A549 (cell line): ENCODE measurements at regions not wholly inside any gene's neighbourhood (a gene's known extent, or its start where the extent isn't known, plus 50 kb on each side); places are given as distances from the start of the nearest gene placed in this dataset.
A peak's percentile ranks its signal among the peaks of the same experiment; 100 is the strongest.

Experiments used
- ATAC-seq, 2 experiments: fragments of 200-7000 bp in 1 of 2; fragments of >200 bp in 1 of 2; cut with Nextera tagmentation in 1 of 2; cut with Tn5 transposase in 1 of 2; 3 replicates each; pipeline versions ENCODE4 v1.8.0 to v1.9.1; 2018 to 2020; ENCODE audit warnings: mild to moderate bottlenecking in 1 of 2, moderate library complexity in 1 of 2
- CTCF ChIA-PET: fragments of 300-600 bp; sonication (Branson Sonifier 250); formaldehyde crosslinking; extraction: SDS; loops from one replicate; lab custom pipeline; 2021; ENCODE audit warnings: antibody characterized with exemption, inconsistent platforms; lab: Yijun Ruan, JAX
- POLR2A ChIA-PET: fragments of 350-600 bp; formaldehyde crosslinking; extraction: SDS; loops from one replicate; lab custom pipeline; 2021; ENCODE audit warnings: antibody characterized with exemption, inconsistent platforms; lab: Yijun Ruan, JAX
- DNase-seq, 2 experiments: peaks; one replicate each; pipeline versions ENCODE4 v3.0.0 to v3.0.0-alpha.2; 2011 to 2016; ENCODE audit warnings: low read depth in 1 of 2, low spot score in 1 of 2
- FAIRE-seq: peaks from 2 replicates; lab custom pipeline; 2011; peaks lifted over from hg19 to GRCh38; lab: Jason Lieb, UNC
- H3K27ac ChIP-seq, 2 experiments: fragments of >200 bp; sonication (Bioruptor Twin); formaldehyde crosslinking; 3 replicates each; pipeline ENCODE4 v1.5.1; 2016 to 2017
- H3K4me1 ChIP-seq: fragments of >200 bp; sonication (Bioruptor Twin); formaldehyde crosslinking; 3 replicates; pipeline ENCODE4 v1.6.1; 2016
- H3K4me2 ChIP-seq: fragments of >200 bp; sonication (Bioruptor Twin); formaldehyde crosslinking; 3 replicates; pipeline ENCODE4 v1.6.1; 2016
- H3K4me3 ChIP-seq: fragments of >200 bp; sonication (Bioruptor Twin); formaldehyde crosslinking; 3 replicates; pipeline ENCODE4 v1.5.1; 2016
- H3K9me3 ChIP-seq: fragments of >200 bp; sonication (Bioruptor Twin); formaldehyde crosslinking; 3 replicates; pipeline ENCODE4 v1.6.1; 2016
- BHLHE40 ChIP-seq: IDR thresholded peaks from 2 replicates; pipeline ENCODE4 v1.6.1; 2012; ENCODE audit warnings: low read depth, low read length, inconsistent platforms
- CBX2 ChIP-seq: fragments of 200-600 bp; sonication (generic); IDR thresholded peaks from 2 replicates; pipeline ENCODE4 v1.6.1; 2016; ENCODE audit warnings: low read depth, mild to moderate bottlenecking, borderline replicate concordance
- CBX8 ChIP-seq: fragments of 200-600 bp; sonication (generic); IDR thresholded peaks from 2 replicates; pipeline ENCODE4 v1.6.1; 2016
- EHF ChIP-seq: fragments of 250-450 bp; sonication (Bioruptor Pico); IDR thresholded peaks from 2 replicates; pipeline ENCODE4 v1.5.0; 2020; ENCODE audit warnings: mild to moderate bottlenecking
- EP300 ChIP-seq, 2 experiments: fragments of >200 bp; sonication (Bioruptor Twin); formaldehyde crosslinking; IDR thresholded peaks; 2 replicates in 1 of 2; 3 replicates in 1 of 2; pipeline ENCODE4 v1.6.1; 2016 to 2017
- ESRRA ChIP-seq: fragments of 150-350 bp; IDR thresholded peaks from 2 replicates; pipeline ENCODE4 v1.6.1; 2014; ENCODE audit warnings: mild to moderate bottlenecking, low read length, borderline replicate concordance
- FOSB ChIP-seq: fragments of 250-450 bp; sonication (Bioruptor Pico); IDR thresholded peaks from 2 replicates; pipeline ENCODE4 v1.5.0; 2020; ENCODE audit warnings: mild to moderate bottlenecking, moderate library complexity
- FOSL2 ChIP-seq, 2 experiments: fragments of 450-650 bp in 1 of 2; fragments of >200 bp in 1 of 2; sonication (Bioruptor Twin) in 1 of 2; formaldehyde crosslinking; IDR thresholded peaks; 2 replicates each; pipeline versions ENCODE4 v1.5.0 to v1.6.1; 2016 to 2020; ENCODE audit warnings: mild to moderate bottlenecking in 1 of 2, moderate library complexity in 1 of 2
- HDAC2 ChIP-seq: fragments of 200-600 bp; sonication (generic); IDR thresholded peaks from 2 replicates; pipeline ENCODE4 v1.6.1; 2016
- HOXB5 ChIP-seq: fragments of 250-450 bp; sonication (Bioruptor Pico); IDR thresholded peaks from 2 replicates; pipeline ENCODE4 v1.5.0; 2020; ENCODE audit warnings: mild to moderate bottlenecking, moderate library complexity
- KDM1A ChIP-seq: fragments of 200-600 bp; sonication (generic); IDR thresholded peaks from 2 replicates; pipeline ENCODE4 v1.6.1; 2016; ENCODE audit warnings: low read depth, mild to moderate bottlenecking
- KDM5A ChIP-seq: fragments of 200-600 bp; sonication (generic); IDR thresholded peaks from 2 replicates; pipeline ENCODE4 v1.6.1; 2016; ENCODE audit warnings: antibody characterized with exemption, mild to moderate bottlenecking
- MYC ChIP-seq: IDR thresholded peaks from 2 replicates; pipeline ENCODE4 v1.6.1; 2012; ENCODE audit warnings: mild to moderate bottlenecking, inconsistent platforms, low read length, improper control_type of control experiment, borderline replicate concordance
- NR3C1 ChIP-seq: fragments of >200 bp; sonication (Bioruptor Twin); formaldehyde crosslinking; IDR thresholded peaks from 3 replicates; pipeline ENCODE4 v1.6.1; 2017
- PBX3 ChIP-seq: IDR thresholded peaks from 2 replicates; pipeline ENCODE4 v1.6.1; 2012
- PHF8 ChIP-seq: fragments of 200-600 bp; sonication (generic); IDR thresholded peaks from 2 replicates; pipeline ENCODE4 v1.6.1; 2016; ENCODE audit warnings: low read depth, mild to moderate bottlenecking, antibody characterized with exemption, moderate library complexity, borderline replicate concordance
- POLR2AphosphoS2 ChIP-seq: conservative IDR thresholded peaks from 2 replicates; pipeline ENCODE4 v1.6.1; 2012; ENCODE audit warnings: low read length, improper control_type of control experiment, inconsistent platforms
- RAD21 ChIP-seq, 2 experiments: fragments of >200 bp in 1 of 2; sonication (Bioruptor Twin) in 1 of 2; formaldehyde crosslinking in 1 of 2; IDR thresholded peaks in 1 of 2; conservative IDR thresholded peaks in 1 of 2; 2 replicates in 1 of 2; 3 replicates in 1 of 2; pipeline ENCODE4 v1.6.1; 2012 to 2018; ENCODE audit warnings: inconsistent platforms in 1 of 2
- RCOR1 ChIP-seq: fragments of 150-350 bp; IDR thresholded peaks from 2 replicates; pipeline ENCODE4 v1.6.1; 2014; ENCODE audit warnings: antibody characterized with exemption, low read length, low read depth
- RNF2 ChIP-seq: fragments of 200-600 bp; sonication (generic); IDR thresholded peaks from 2 replicates; pipeline ENCODE4 v1.6.1; 2016; ENCODE audit warnings: low read depth, mild to moderate bottlenecking, antibody characterized with exemption, moderate library complexity, borderline replicate concordance
- SREBF2 ChIP-seq: fragments of 450-650 bp; IDR thresholded peaks from 2 replicates; pipeline ENCODE4 v1.6.1; 2014; ENCODE audit warnings: mild to moderate bottlenecking, moderate library complexity
- ZC3H11A ChIP-seq: fragments of 450-650 bp; IDR thresholded peaks from 2 replicates; pipeline ENCODE4 v1.6.1; 2014; ENCODE audit warnings: antibody characterized with exemption, mild to moderate bottlenecking
- ZFP36 ChIP-seq: fragments of 450-650 bp; IDR thresholded peaks from 2 replicates; pipeline ENCODE4 v1.6.1; 2014; ENCODE audit warnings: borderline replicate concordance; ENCODE audit not compliant: partially characterized antibody
- ZSCAN20 ChIP-seq: fragments of 250-450 bp; sonication (Bioruptor Pico); IDR thresholded peaks from 2 replicates; pipeline ENCODE4 v1.8.0; 2022; ENCODE audit warnings: mild to moderate bottlenecking, moderate library complexity
- WGBS: methylation state at CpG from one replicate; pipeline ENCODE4 v1.1.6; 2017; ENCODE audit errors: missing lambda C conversion rate; 5-methylcytosine and 5-hydroxymethylcytosine counted together
- TF ChIP-seq, protein P1 (sequence below): fragments of >200 bp; sonication (Bioruptor Twin); formaldehyde crosslinking; IDR thresholded peaks from 3 replicates; pipeline ENCODE4 v1.5.1; 2016
- TF ChIP-seq, protein P2 (sequence below): fragments of >200 bp; sonication (Bioruptor Twin); formaldehyde crosslinking; IDR thresholded peaks from 3 replicates; pipeline ENCODE4 v1.6.1; 2016

GRCh38 chr10:28733245-28733644 lies 55.9 kb downstream of the BAMBI start:
- Histone ChIP-seq H3K9me3 (peaks cover 7% of the 10 kb centered on the region), H3K4me2 (no peak overlapping the region), H3K4me1 (peaks cover 14% of the 10 kb centered on the region; the same call in 2 of the 3 replicates), H3K27ac (no peak overlapping the region), H3K4me3 (no peak overlapping the region)
- ChIA-PET CTCF (no interaction called here), POLR2A (no interaction called here)
- no peak for ATAC-seq
- DNase-seq = no peak
- no peak for FAIRE-seq
- no peak for TF ChIP-seq KDM1A
- TF ChIP-seq HDAC2 = no peak
- no peak for TF ChIP-seq CBX8
- TF ChIP-seq RAD21 (conservative IDR thresholded peaks at IDR 0.05 in 1 of 2, IDR thresholded peaks at IDR 0.05 in 1 of 2) = no peak
- TF ChIP-seq PBX3 = no peak
- no peak for TF ChIP-seq HOXB5 (CRISPR knock-in tag)
- no peak for TF ChIP-seq EHF
- TF ChIP-seq ZFP36 = no peak
- TF ChIP-seq RCOR1 = no peak
- TF ChIP-seq EP300 (IDR thresholded peaks at IDR 0.05) = no peak
- TF ChIP-seq FOSL2 (IDR thresholded peaks at IDR 0.05) = no peak
- TF ChIP-seq FOSL2 (CRISPR knock-in tag; IDR thresholded peaks at IDR 0.05) = no peak
- no peak for TF ChIP-seq ZC3H11A
- TF ChIP-seq, protein P1, sequence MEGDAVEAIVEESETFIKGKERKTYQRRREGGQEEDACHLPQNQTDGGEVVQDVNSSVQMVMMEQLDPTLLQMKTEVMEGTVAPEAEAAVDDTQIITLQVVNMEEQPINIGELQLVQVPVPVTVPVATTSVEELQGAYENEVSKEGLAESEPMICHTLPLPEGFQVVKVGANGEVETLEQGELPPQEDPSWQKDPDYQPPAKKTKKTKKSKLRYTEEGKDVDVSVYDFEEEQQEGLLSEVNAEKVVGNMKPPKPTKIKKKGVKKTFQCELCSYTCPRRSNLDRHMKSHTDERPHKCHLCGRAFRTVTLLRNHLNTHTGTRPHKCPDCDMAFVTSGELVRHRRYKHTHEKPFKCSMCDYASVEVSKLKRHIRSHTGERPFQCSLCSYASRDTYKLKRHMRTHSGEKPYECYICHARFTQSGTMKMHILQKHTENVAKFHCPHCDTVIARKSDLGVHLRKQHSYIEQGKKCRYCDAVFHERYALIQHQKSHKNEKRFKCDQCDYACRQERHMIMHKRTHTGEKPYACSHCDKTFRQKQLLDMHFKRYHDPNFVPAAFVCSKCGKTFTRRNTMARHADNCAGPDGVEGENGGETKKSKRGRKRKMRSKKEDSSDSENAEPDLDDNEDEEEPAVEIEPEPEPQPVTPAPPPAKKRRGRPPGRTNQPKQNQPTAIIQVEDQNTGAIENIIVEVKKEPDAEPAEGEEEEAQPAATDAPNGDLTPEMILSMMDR = no peak
- no peak for TF ChIP-seq POLR2AphosphoS2
- TF ChIP-seq ESRRA = no peak

DNA sequence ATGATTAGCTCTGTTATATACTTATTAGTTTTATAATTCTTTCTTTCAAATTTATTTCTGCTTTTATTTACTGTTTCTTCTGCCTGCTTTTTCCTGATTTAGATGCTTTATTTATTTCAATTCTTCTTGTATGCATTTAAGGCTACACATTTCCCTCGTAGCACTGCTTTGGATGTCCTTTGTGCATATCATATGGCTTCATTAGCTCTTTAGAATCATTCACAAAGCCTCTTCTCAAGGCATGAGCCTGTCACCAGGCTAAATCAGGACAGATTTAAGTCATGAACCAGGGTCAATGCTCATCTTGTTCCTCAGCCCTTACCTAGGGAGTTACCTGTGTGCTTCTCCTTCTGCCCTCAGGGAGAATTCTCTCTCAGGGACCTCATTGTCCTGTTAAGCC lies 56.3 kb downstream of the BAMBI start:
- 79% methylated on average over 1 of the region's 1 CpG for WGBS
- FAIRE-seq (no peak), DNase-seq (no peak), ATAC-seq (no peak)
- CTCF ChIA-PET = interaction anchor here (0.8 kb wide), 1 partner anchor 31 kb away, joined by 3 read pairs; no protein-coding TSS in a partner anchor
- Histone ChIP-seq H3K4me1 (peaks cover 14% of the 10 kb centered on the region; the same call in 2 of the 3 replicates), H3K27ac (no peak overlapping the region), H3K9me3 (peaks cover 7% of the 10 kb centered on the region), H3K4me3 (no peak overlapping the region), H3K4me2 (no peak overlapping the region)
- POLR2A ChIA-PET = no interaction called here
- TF ChIP-seq RNF2 (no peak), PHF8 (no peak), HDAC2 (no peak), POLR2AphosphoS2 (no peak), NR3C1 (no peak)

DNA sequence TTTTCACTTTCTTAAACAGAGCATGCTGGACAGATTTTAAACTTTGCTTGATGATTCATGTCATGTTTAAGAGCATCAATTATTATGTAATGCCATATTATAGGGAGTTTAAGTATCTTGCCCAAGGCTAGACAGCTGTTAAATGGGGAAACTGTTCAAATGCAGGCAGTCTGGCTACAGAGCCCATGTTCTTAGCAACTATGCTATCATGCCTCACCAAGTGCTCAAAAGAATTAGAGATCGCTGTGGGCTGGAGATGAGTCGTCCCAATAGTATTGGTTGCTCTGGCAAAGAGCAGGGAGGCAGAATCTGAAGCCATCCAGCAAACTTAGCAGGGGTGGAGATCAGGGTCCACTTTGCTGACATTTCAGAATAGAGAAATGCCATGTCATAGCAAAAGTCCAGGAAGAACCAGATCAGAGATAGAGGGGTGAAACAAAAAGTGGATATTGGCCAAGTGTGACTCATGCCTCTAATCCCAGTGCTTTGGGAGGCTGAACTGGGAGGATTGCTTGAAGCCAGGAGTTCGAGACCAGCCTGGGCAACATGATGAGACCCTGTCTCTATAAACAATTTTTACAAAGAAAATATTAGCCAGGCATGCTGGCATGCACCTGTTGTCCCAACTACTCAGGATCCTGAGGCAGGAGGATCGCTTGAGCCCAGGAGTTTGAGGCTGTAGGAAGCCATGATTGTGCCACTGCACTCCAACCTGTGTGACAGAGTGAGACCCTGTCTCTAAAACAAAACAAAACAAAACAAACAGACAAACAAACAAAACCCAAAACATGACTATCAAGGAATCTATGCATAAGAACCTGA lies 57.8 kb downstream of the BAMBI start:
- peak overlapping the region; percentile 42 to 68; a peak in 5 of 6 replicates for H3K27ac ChIP-seq
- TF ChIP-seq FOSB (CRISPR knock-in tag) = no peak
- TF ChIP-seq SREBF2 = no peak
- TF ChIP-seq BHLHE40 = no peak
- TF ChIP-seq MYC = no peak
- peak; percentile 8 to 16; a peak in 1 of 5 replicates for TF ChIP-seq EP300 (IDR thresholded peaks at IDR 0.05)
- no peak for TF ChIP-seq HDAC2
- no peak for TF ChIP-seq ZSCAN20
- TF ChIP-seq KDM5A = no peak
- TF ChIP-seq CBX2 = no peak
- no peak for TF ChIP-seq PHF8
- no peak for TF ChIP-seq ZFP36
- no peak for TF ChIP-seq KDM1A
- TF ChIP-seq, protein P2, sequence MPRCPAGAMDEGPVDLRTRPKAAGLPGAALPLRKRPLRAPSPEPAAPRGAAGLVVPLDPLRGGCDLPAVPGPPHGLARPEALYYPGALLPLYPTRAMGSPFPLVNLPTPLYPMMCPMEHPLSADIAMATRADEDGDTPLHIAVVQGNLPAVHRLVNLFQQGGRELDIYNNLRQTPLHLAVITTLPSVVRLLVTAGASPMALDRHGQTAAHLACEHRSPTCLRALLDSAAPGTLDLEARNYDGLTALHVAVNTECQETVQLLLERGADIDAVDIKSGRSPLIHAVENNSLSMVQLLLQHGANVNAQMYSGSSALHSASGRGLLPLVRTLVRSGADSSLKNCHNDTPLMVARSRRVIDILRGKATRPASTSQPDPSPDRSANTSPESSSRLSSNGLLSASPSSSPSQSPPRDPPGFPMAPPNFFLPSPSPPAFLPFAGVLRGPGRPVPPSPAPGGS = no peak
- no peak for TF ChIP-seq POLR2AphosphoS2

More for the DNA sequence above, 57.8 kb downstream of the BAMBI start:
- ATAC-seq (peak; percentile 97), FAIRE-seq (peak; percentile 39), DNase-seq (peak; percentile 62 to 92)
- Histone ChIP-seq H3K4me1 (peaks cover 14% of the 10 kb centered on the region; the same call in 2 of the 3 replicates), H3K4me2 (peak overlapping the region; percentile 35; the same call in 2 of the 3 replicates), H3K4me3 (no peak overlapping the region), H3K9me3 (peaks cover 7% of the 10 kb centered on the region)
- WGBS = 30% methylated on average over 4 of the region's 4 CpGs
- ChIA-PET POLR2A (no interaction called here), CTCF (no interaction called here)
